ENCODE measurements at regions not wholly inside any gene's neighbourhood (a gene's known extent, or its start where the extent isn't known, plus 50 kb on each side); places are given as distances from the start of the nearest gene placed in this dataset.

DNA sequence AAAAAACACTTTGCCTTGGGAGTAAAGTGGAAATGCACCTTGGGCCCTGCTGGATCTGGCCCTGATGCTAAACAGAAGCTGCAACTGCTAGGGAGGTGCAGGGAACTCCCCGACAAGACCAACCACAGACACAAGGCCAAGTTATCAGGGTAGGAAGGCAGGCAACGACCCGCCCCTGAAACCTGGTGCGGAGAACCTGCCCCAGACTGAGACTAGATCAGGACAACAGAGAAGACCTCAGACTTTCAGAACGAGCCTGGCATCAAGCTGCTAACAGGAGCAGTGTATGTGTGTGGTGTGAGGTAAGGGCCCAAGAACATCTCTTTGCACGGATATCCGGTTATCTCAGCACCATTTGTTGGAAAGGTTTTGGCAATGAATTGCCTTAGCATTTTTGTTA is 233.7 kb upstream of the RTL1 start:
- no peak for TF ChIP-seq POLR2A (IDR thresholded peaks at IDR 0.05)
- TF ChIP-seq, protein P1, sequence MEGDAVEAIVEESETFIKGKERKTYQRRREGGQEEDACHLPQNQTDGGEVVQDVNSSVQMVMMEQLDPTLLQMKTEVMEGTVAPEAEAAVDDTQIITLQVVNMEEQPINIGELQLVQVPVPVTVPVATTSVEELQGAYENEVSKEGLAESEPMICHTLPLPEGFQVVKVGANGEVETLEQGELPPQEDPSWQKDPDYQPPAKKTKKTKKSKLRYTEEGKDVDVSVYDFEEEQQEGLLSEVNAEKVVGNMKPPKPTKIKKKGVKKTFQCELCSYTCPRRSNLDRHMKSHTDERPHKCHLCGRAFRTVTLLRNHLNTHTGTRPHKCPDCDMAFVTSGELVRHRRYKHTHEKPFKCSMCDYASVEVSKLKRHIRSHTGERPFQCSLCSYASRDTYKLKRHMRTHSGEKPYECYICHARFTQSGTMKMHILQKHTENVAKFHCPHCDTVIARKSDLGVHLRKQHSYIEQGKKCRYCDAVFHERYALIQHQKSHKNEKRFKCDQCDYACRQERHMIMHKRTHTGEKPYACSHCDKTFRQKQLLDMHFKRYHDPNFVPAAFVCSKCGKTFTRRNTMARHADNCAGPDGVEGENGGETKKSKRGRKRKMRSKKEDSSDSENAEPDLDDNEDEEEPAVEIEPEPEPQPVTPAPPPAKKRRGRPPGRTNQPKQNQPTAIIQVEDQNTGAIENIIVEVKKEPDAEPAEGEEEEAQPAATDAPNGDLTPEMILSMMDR (IDR thresholded peaks at IDR 0.05), result no peak
- intact Hi-C loops (cut with DNase I), result no loop called here
- ATAC-seq (no peak), DNase-seq (no peak)
- Histone ChIP-seq H3K9me3 (no peaks in the 10 kb centered on the region), H3K4me3 (no peak overlapping the region), H3K27me3 (no peaks in the 10 kb centered on the region), H3K4me1 (no peaks in the 10 kb centered on the region), H3K36me3 (no peaks in the 10 kb centered on the region), H3K27ac (no peak overlapping the region)
- 77% methylated on average over 3 of the region's 7 CpGs for WGBS (ENCODE audit: insufficient coverage, low coverage, low lambda C conversion rate, missing lambda C conversion rate)

DNA sequence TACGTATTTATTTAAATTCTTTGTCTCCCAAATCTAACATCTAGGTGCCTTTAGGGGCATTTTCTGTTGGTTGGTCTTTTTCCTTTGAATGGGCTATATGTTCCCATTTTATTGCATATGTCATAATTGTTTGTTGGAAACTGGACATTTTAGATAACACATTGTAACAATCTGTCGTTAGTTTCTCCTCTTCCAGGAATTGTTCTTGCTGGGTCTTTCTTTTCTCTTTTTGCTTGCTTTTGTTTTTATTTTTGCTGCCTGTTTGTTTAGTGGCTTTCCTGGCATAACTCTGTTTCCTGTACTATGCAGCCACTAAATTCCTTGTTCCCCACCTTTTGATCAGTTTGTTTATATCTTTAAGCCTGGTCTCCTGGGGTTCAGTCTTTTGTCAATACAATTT is 244.3 kb upstream of the RTL1 start:
- H3K27ac ChIP-seq, result no peak overlapping the region
- no peaks in the 10 kb centered on the region for H3K4me1 ChIP-seq
- TF ChIP-seq, protein P1 (IDR thresholded peaks at IDR 0.05), result no peak
- TF ChIP-seq POLR2A (IDR thresholded peaks at IDR 0.05), result no peak
- WGBS (ENCODE audit: insufficient coverage, low coverage, low lambda C conversion rate, missing lambda C conversion rate), result 33% methylated on average over 2 of the region's 2 CpGs
- H3K9me3 ChIP-seq, result no peaks in the 10 kb centered on the region
- no peak for DNase-seq
- no peaks in the 10 kb centered on the region for H3K27me3 ChIP-seq
- no peak overlapping the region for H3K4me3 ChIP-seq
- intact Hi-C loops (cut with DNase I), result no loop called here
- ATAC-seq, result no peak
- H3K36me3 ChIP-seq, result no peaks in the 10 kb centered on the region

DNA sequence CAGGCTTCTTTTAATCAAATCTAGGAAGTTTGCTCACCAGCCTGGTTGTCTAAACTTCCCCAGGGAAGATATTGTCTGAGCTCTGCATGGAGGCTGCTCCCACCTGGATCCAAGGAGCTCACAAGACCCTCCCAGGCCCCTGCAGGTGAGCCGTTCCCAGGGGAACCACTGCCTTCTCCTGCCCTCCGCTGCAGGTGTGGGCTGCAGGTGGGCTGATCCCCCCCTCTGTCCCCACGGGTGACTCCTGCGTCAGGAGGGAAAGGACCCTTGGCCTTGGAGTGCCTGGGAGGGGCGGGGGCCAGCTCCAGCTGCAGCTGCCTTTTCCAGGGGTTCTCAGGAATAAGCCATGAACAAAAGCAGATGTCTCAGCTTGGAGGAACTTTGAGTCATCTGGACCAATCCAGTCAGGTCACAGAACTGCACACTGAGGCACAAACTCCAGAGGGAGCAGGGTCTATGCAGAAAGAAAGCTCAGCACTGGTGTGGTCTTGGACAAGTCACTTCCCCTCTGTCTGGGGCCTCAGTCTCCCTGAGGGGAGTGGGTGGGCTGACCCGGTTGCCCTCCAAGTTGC is 246.6 kb upstream of the RTL1 start:
- Histone ChIP-seq H3K4me1 (no peaks in the 10 kb centered on the region), H3K9me3 (no peaks in the 10 kb centered on the region), H3K36me3 (no peaks in the 10 kb centered on the region), H3K4me3 (no peak overlapping the region), H3K27me3 (no peaks in the 10 kb centered on the region), H3K27ac (no peak overlapping the region)
- ATAC-seq (peak in 1 of 4 donors; percentile 16), DNase-seq (no peak)
- TF ChIP-seq POLR2A (IDR thresholded peaks at IDR 0.05), result no peak
- TF ChIP-seq, protein P1 (IDR thresholded peaks at IDR 0.05), result no peak
- intact Hi-C loops (cut with DNase I), result no loop called here
- WGBS (ENCODE audit: insufficient coverage, low coverage, low lambda C conversion rate, missing lambda C conversion rate), result 63% methylated on average over 2 of the region's 6 CpGs

DNA sequence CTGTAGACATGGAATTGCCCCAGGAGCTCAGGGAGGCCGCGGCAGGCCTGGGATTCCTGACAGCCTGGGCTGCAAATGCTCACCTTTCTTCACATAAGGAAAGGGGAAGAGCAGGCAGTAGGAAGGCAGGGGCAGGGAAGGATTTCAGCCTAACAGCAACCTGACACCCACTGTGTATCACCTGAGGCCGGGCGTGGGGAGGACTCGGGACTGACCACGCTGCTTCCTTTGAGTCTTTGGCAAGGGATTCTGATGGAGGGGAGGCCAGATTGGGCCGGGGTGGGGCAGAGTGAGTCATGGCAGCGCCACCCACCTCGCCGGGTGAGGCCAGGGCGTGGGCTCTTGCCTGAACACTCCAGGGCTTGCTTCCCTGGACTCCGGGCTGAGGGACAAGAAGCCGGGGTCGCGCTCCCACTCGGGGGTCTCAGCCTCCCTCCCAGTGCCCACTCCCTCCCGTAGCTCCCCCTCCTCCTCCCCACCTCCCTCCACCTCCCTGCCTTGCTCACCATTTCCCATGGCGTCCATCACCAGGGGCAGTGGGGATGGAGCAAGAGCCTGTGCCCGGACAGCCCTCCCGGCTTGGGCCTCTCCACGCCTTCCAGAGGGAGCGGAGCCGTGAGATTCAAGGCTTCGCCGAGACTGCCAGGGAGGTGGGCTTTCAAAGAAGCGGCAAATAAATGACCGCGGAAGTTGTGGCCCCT is 247.9 kb upstream of the RTL1 start:
- no peaks in the 10 kb centered on the region for H3K4me1 ChIP-seq
- intact Hi-C loops (cut with DNase I), result no loop called here
- WGBS (ENCODE audit: insufficient coverage, low coverage, low lambda C conversion rate, missing lambda C conversion rate), result 47% methylated on average over 12 of the region's 28 CpGs
- TF ChIP-seq, protein P1 (IDR thresholded peaks at IDR 0.05), result no peak
- TF ChIP-seq POLR2A (IDR thresholded peaks at IDR 0.05), result no peak
- no peaks in the 10 kb centered on the region for H3K27me3 ChIP-seq
- H3K27ac ChIP-seq, result no peak overlapping the region
- H3K4me3 ChIP-seq, result no peak overlapping the region
- H3K9me3 ChIP-seq, result no peaks in the 10 kb centered on the region
- DNase-seq, result no peak
- no peak for ATAC-seq
- H3K36me3 ChIP-seq, result no peaks in the 10 kb centered on the region

All from right lobe of liver (tissue), 6 donors.